ENCODE measurements at regions not wholly inside any gene's neighbourhood (a gene's known extent, or its start where the extent isn't known, plus 50 kb on each side); places are given as distances from the start of the nearest gene placed in this dataset.

DNA sequence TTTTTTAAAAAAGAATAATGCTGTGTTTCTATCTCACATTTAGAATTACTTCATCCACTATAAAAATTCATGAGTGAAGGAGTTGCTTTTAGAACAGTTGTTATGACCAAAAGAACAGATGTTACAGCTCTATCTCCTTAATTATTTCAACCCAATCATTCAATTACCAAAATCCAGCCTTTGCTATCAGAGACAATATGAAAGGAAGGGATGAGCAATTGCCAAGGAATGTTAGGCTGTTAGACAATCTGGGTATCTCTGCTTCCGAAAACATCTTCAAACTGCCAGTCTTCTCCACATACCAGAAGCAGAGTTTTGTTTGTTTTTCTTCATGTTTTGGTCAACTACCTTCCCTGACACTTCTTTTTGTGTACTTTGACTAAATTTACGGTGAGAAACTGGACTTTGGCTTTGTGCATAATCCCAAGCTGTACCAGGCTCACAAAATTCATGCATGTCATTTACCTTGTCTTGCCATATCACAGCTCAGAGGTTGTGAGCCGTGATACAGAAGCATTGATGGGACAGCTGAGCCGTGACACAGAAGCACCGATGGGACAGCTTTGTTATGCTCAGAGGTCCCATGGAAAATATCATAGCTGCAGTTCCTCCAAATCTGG, 405.5 kb downstream of the KIF4B start:
- no peak overlapping the region for H2AFZ ChIP-seq (ENCODE audit: low read length)
- no peak overlapping the region; the same call in 1 of the 2 replicates for H2AK5ac ChIP-seq (ENCODE audit: low read depth, low read length)
- no peaks in the 10 kb centered on the region for H3K36me3 ChIP-seq (ENCODE audit: control insufficient read depth in 2 of 4, insufficient read depth in 4 of 4, low read length in 3 of 4)
- no peak overlapping the region for H3K56ac ChIP-seq (replicated peaks; ENCODE audit: insufficient read length, low read depth, low read length)
- no peak for DNase-seq (ENCODE audit: low read depth in 1 of 2, low spot score in 2 of 2)
- no peak overlapping the region for H2BK20ac ChIP-seq (ENCODE audit: low read length)
- no peak overlapping the region for H3K4me2 ChIP-seq (ENCODE audit: insufficient read depth in 1 of 2, low read depth in 2 of 2, low read length in 2 of 2)
- H3K23ac ChIP-seq (ENCODE audit: insufficient read length) = no peak overlapping the region
- no peaks in the 10 kb centered on the region for H3K9me3 ChIP-seq (ENCODE audit: insufficient read depth in 2 of 2, low read depth in 1 of 2, low read length in 1 of 2)
- H3K18ac ChIP-seq (ENCODE audit: extremely low read depth, low read length) = no peak overlapping the region
- no peak overlapping the region for H2BK12ac ChIP-seq (ENCODE audit: low read depth, low read length)
- H2BK120ac ChIP-seq (replicated peaks; ENCODE audit: low read depth, low read length) = no peak overlapping the region
- no peak overlapping the region for H3K4me3 ChIP-seq (ENCODE audit: extremely low read depth in 1 of 4, insufficient read depth in 2 of 4, low read depth in 3 of 4, low read length in 4 of 4)
- FAIRE-seq = no peak
- no peak for TF ChIP-seq ASH2L (IDR thresholded peaks at IDR 0.05; ENCODE audit: low read length)
- TF ChIP-seq SIN3A (conservative IDR thresholded peaks at IDR 0.05 in 1 of 2, IDR thresholded peaks at IDR 0.05 in 1 of 2; ENCODE audit: low read depth in 1 of 2, low read length in 2 of 2) = no peak
- H4K8ac ChIP-seq (ENCODE audit: extremely low read depth, insufficient read depth, low read length) = no peak overlapping the region
- H3K27me3 ChIP-seq (replicated peaks in 1 of 4; ENCODE audit: control insufficient read depth in 3 of 4, extremely low read depth in 1 of 4, insufficient read depth in 3 of 4, low read length in 3 of 4) = no peaks in the 10 kb centered on the region
- no peaks in the 10 kb centered on the region for H3K79me1 ChIP-seq (ENCODE audit: low read depth, low read length)
- H3K79me2 ChIP-seq (ENCODE audit: control insufficient read depth in 1 of 2, insufficient read depth in 2 of 2, low read length in 2 of 2) = no peaks in the 10 kb centered on the region
- no peak overlapping the region for H4K91ac ChIP-seq (replicated peaks; ENCODE audit: insufficient read length, low read length)
- no peaks in the 10 kb centered on the region for H3K23me2 ChIP-seq (ENCODE audit: low read depth, low read length)
- H4K20me1 ChIP-seq (replicated peaks in 1 of 2; ENCODE audit: control insufficient read depth in 1 of 2, insufficient read depth in 2 of 2, low read length in 2 of 2) = no peaks in the 10 kb centered on the region
- no peak overlapping the region for H3K27ac ChIP-seq (ENCODE audit: low read depth, low read length)
- H4K5ac ChIP-seq (ENCODE audit: insufficient read length, low read depth, low read length) = no peak overlapping the region
- POLR2A ChIA-PET (ENCODE audit: partially characterized antibody) = no interaction called here
- H3K4ac ChIP-seq (replicated peaks; ENCODE audit: insufficient read length, low read depth, low read length) = no peak overlapping the region
- H2BK15ac ChIP-seq (ENCODE audit: low read length) = no peak overlapping the region
- WGBS, 2 experiments (ENCODE audit: extremely low coverage in 1 of 2, insufficient coverage in 1 of 2, insufficient read length in 1 of 2, insufficient replicate concordance in 2 of 2, low coverage in 1 of 2, low lambda C conversion rate in 2 of 2, missing lambda C conversion rate in 1 of 2) = 92% methylated on average over 5 of the region's 5 CpGs; no CpG with 5 or more reads in 1 of the 2 experiments
- CTCF ChIA-PET (ENCODE audit: partially characterized antibody) = interaction anchor here (0.7 to 1.5 kb wide), 3 partner anchors 20 to 280 kb away, joined by 3 to 4 read pairs (median 3); no protein-coding TSS in a partner anchor
- no peak overlapping the region for H2BK5ac ChIP-seq (ENCODE audit: low read depth, low read length)
- H3K14ac ChIP-seq (ENCODE audit: insufficient read length) = no peak overlapping the region
- H3K9ac ChIP-seq (replicated peaks in 1 of 4; ENCODE audit: extremely low read depth in 1 of 4, low read depth in 3 of 4, low read length in 3 of 4) = no peak overlapping the region
- no peaks in the 10 kb centered on the region for H3K4me1 ChIP-seq (replicated peaks in 1 of 4; ENCODE audit: control insufficient read depth in 3 of 4, insufficient read depth in 4 of 4, low read length in 3 of 4)

Data from H1 (cell line).